ENCODE measurements at regions not wholly inside any gene's neighbourhood (a gene's known extent, or its start where the extent isn't known, plus 50 kb on each side); places are given as distances from the start of the nearest gene placed in this dataset.

- TF ChIP-seq, protein P1, sequence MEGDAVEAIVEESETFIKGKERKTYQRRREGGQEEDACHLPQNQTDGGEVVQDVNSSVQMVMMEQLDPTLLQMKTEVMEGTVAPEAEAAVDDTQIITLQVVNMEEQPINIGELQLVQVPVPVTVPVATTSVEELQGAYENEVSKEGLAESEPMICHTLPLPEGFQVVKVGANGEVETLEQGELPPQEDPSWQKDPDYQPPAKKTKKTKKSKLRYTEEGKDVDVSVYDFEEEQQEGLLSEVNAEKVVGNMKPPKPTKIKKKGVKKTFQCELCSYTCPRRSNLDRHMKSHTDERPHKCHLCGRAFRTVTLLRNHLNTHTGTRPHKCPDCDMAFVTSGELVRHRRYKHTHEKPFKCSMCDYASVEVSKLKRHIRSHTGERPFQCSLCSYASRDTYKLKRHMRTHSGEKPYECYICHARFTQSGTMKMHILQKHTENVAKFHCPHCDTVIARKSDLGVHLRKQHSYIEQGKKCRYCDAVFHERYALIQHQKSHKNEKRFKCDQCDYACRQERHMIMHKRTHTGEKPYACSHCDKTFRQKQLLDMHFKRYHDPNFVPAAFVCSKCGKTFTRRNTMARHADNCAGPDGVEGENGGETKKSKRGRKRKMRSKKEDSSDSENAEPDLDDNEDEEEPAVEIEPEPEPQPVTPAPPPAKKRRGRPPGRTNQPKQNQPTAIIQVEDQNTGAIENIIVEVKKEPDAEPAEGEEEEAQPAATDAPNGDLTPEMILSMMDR (conservative IDR thresholded peaks at IDR 0.05; ENCODE audit: low read depth, low read length), result no peak
- H3K4me3 ChIP-seq (ENCODE audit: low read depth, low read length), result no peak overlapping the region
- DNase-seq (ENCODE audit: low read depth), result no peak
Measured at GRCh38 chr2:12340164-12340563, 376.6 kb upstream of the TRIB2 start.

- no peak overlapping the region for H3K4me3 ChIP-seq (ENCODE audit: low read depth, low read length)
- no peak for DNase-seq (ENCODE audit: low read depth)
Measured at GRCh38 chr2:12341215-12341614, 375.5 kb upstream of the TRIB2 start.

GRCh38 chr2:12341920-12342319, 374.8 kb upstream of the TRIB2 start:
- TF ChIP-seq, protein P1 (conservative IDR thresholded peaks at IDR 0.05; ENCODE audit: low read depth, low read length), result no peak
- no peak for DNase-seq (ENCODE audit: low read depth)
- no peak overlapping the region for H3K4me3 ChIP-seq (ENCODE audit: low read depth, low read length)

More at GRCh38 chr2:12341215-12341614, 375.5 kb upstream of the TRIB2 start:
- TF ChIP-seq, protein P1 (conservative IDR thresholded peaks at IDR 0.05; ENCODE audit: low read depth, low read length), result no peak

GRCh38 chr2:12343141-12343540, 373.6 kb upstream of the TRIB2 start:
- no peak for DNase-seq (ENCODE audit: low read depth)
- TF ChIP-seq, protein P1 (conservative IDR thresholded peaks at IDR 0.05; ENCODE audit: low read depth, low read length), result no peak
- no peak overlapping the region for H3K4me3 ChIP-seq (ENCODE audit: low read depth, low read length)

- DNase-seq (ENCODE audit: low read depth), result no peak
- H3K4me3 ChIP-seq (ENCODE audit: low read depth, low read length), result no peak overlapping the region
- TF ChIP-seq, protein P1 (conservative IDR thresholded peaks at IDR 0.05; ENCODE audit: low read depth, low read length), result no peak
Measured at GRCh38 chr2:12347066-12347493, 369.7 kb upstream of the TRIB2 start.

DNA sequence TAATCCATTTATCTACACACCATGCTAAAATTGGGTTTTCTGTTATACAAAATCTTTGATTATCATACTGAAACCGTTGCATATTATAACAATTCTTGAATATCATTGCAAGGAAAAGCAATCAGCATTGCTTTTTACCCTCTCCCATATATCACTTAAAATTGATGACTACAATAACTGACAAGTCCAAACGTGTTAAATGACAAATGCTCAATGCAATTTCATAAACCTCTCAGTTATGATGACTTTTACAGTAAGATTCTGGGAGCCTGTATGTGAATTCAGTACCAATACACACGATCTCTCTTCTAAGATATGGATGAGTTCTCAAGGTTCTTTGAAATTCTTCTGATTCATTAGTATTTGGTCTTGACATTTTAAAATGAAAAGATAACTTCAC, 368.5 kb upstream of the TRIB2 start:
- TF ChIP-seq, protein P1 (conservative IDR thresholded peaks at IDR 0.05; ENCODE audit: low read depth, low read length), result no peak
- no peak overlapping the region for H3K4me3 ChIP-seq (ENCODE audit: low read depth, low read length)
- DNase-seq (ENCODE audit: low read depth), result no peak

GRCh38 chr2:12350821-12351220, 365.9 kb upstream of the TRIB2 start:
- no peak overlapping the region for H3K4me3 ChIP-seq (ENCODE audit: low read depth, low read length)
- TF ChIP-seq, protein P1 (conservative IDR thresholded peaks at IDR 0.05; ENCODE audit: low read depth, low read length), result no peak
- no peak for DNase-seq (ENCODE audit: low read depth)

All from epithelial cell of proximal tubule (primary cell).